ENCODE measurements at regions not wholly inside any gene's neighbourhood (a gene's known extent, or its start where the extent isn't known, plus 50 kb on each side); places are given as distances from the start of the nearest gene placed in this dataset.

- no peak for DNase-seq
These were observed 51.8 kb upstream of the CASZ1 start for GRCh38 chr1:10848109-10848684.

GRCh38 chr1:10850026-10850425 lies 53.6 kb upstream of the CASZ1 start:
- DNase-seq = no peak

GRCh38 chr1:10851024-10852013 lies 54.9 kb upstream of the CASZ1 start:
- DNase-seq = no peak

- no peak for DNase-seq
These were observed 55.6 kb upstream of the CASZ1 start for GRCh38 chr1:10852018-10852417.

- DNase-seq = no peak
These were observed 56.0 kb upstream of the CASZ1 start for GRCh38 chr1:10852486-10852885.

- no peak for DNase-seq
These were observed 56.6 kb upstream of the CASZ1 start for GRCh38 chr1:10852998-10853520.

GRCh38 chr1:10853701-10854100 lies 57.3 kb upstream of the CASZ1 start:
- no peak for DNase-seq

- DNase-seq = no peak
These were observed 58.5 kb upstream of the CASZ1 start for GRCh38 chr1:10854856-10855459.

- DNase-seq = no peak
These were observed 59.8 kb upstream of the CASZ1 start for GRCh38 chr1:10856176-10856683.

GRCh38 chr1:10856863-10857598 lies 60.6 kb upstream of the CASZ1 start:
- DNase-seq = no peak

- no peak for DNase-seq
These were observed 61.2 kb upstream of the CASZ1 start for GRCh38 chr1:10857687-10858086.

- DNase-seq = no peak
These were observed 63.8 kb upstream of the CASZ1 start for GRCh38 chr1:10860218-10860617.

GRCh38 chr1:10860682-10861081 lies 64.2 kb upstream of the CASZ1 start:
- no peak for DNase-seq

- DNase-seq = no peak
These were observed 65.4 kb upstream of the CASZ1 start for GRCh38 chr1:10861822-10862221.

GRCh38 chr1:10862743-10863335 lies 66.4 kb upstream of the CASZ1 start:
- DNase-seq = no peak

- DNase-seq = no peak
These were observed 67.4 kb upstream of the CASZ1 start for GRCh38 chr1:10863886-10864285.

- no peak for DNase-seq
These were observed 68.3 kb upstream of the CASZ1 start for GRCh38 chr1:10864776-10865175.

GRCh38 chr1:10865518-10866320 lies 69.3 kb upstream of the CASZ1 start:
- no peak for DNase-seq

- no peak for DNase-seq
These were observed 70.1 kb upstream of the CASZ1 start for GRCh38 chr1:10866321-10867093.

- peak in 1 of 2 experiments; percentile 6 for DNase-seq
These were observed 70.8 kb upstream of the CASZ1 start for GRCh38 chr1:10867138-10867721.
